Spleen (tissue), 3 donors: ENCODE measurements at regions not wholly inside any gene's neighbourhood (a gene's known extent, or its start where the extent isn't known, plus 50 kb on each side); places are given as distances from the start of the nearest gene placed in this dataset.
"Not testable (repeated sequence)": the region's sequence is repeated elsewhere in the genome, so short reads cannot be mapped to it uniquely, and the experiment has no call there.

Source experiments
- POLR2A ChIP-seq, 3 donors: fragments of 450-650 bp; IDR thresholded peaks; one replicate each; pipeline ENCODE4 v1.5.1; 2017; ENCODE audit warnings: antibody characterized with exemption in 3 of 3, mild to moderate bottlenecking in 1 of 3
- POLR2AphosphoS5 ChIP-seq, 3 donors: sonication (generic); formaldehyde crosslinking; IDR thresholded peaks; one replicate each; pipeline ENCODE4 v1.5.1; 2017; ENCODE audit warnings: antibody characterized with exemption in 3 of 3

- TF ChIP-seq POLR2A, POLR2AphosphoS5 (IDR thresholded peaks at IDR 0.05): not testable (repeated sequence)
Observed at GRCh38 chr15:21258635-21259034, 181.7 kb downstream of the POTEB3 start.
